ENCODE measurements at regions not wholly inside any gene's neighbourhood (a gene's known extent, or its start where the extent isn't known, plus 50 kb on each side); places are given as distances from the start of the nearest gene placed in this dataset.
"Not testable (repeated sequence)": the region's sequence is repeated elsewhere in the genome, so short reads cannot be mapped to it uniquely, and the experiment has no call there.

GRCh38 chrX:69431420-69431819 lies 72.7 kb upstream of the NALF2 start:
- no peak for DNase-seq (ENCODE audit: low spot score)

GRCh38 chrX:69430785-69431184 lies 73.3 kb upstream of the NALF2 start:
- DNase-seq (ENCODE audit: low spot score): no peak

- DNase-seq (ENCODE audit: low spot score): no peak
Observed at GRCh38 chrX:69429339-69430015, 74.6 kb upstream of the NALF2 start.

- no peak for DNase-seq (ENCODE audit: low spot score)
Observed at GRCh38 chrX:69428216-69428615, 75.9 kb upstream of the NALF2 start.

- no peak for DNase-seq (ENCODE audit: low spot score)
Observed at GRCh38 chrX:69424910-69425309, 79.2 kb upstream of the NALF2 start.

- peak; percentile 54 for DNase-seq (ENCODE audit: low spot score)
Observed at GRCh38 chrX:69424161-69424560, 80.0 kb upstream of the NALF2 start.

- DNase-seq (ENCODE audit: low spot score): not testable (repeated sequence)
Observed at GRCh38 chrX:69422208-69422607, 81.9 kb upstream of the NALF2 start.

GRCh38 chrX:69415698-69416097 lies 88.4 kb upstream of the NALF2 start:
- no peak for DNase-seq (ENCODE audit: low spot score)

GRCh38 chrX:69412661-69413060 lies 91.5 kb upstream of the NALF2 start:
- DNase-seq (ENCODE audit: low spot score): no peak

GRCh38 chrX:69398881-69399280 lies 105.2 kb upstream of the NALF2 start:
- DNase-seq (ENCODE audit: low spot score): no peak

- DNase-seq (ENCODE audit: low spot score): no peak
Observed at GRCh38 chrX:69396916-69397315, 107.2 kb upstream of the NALF2 start.

- DNase-seq (ENCODE audit: low spot score): no peak
Observed at GRCh38 chrX:69395306-69395705, 108.8 kb upstream of the NALF2 start.

- DNase-seq (ENCODE audit: low spot score): no peak
Observed at GRCh38 chrX:69389101-69389501, 115.0 kb upstream of the NALF2 start.

GRCh38 chrX:69388526-69388925 lies 115.6 kb upstream of the NALF2 start:
- DNase-seq (ENCODE audit: low spot score): no peak

GRCh38 chrX:69387567-69388487 lies 116.3 kb upstream of the NALF2 start:
- DNase-seq (ENCODE audit: low spot score): peak; percentile 55

GRCh38 chrX:69386681-69387080 lies 117.4 kb upstream of the NALF2 start:
- DNase-seq (ENCODE audit: low spot score): no peak

GRCh38 chrX:69379412-69379811 lies 124.7 kb upstream of the NALF2 start:
- no peak for DNase-seq (ENCODE audit: low spot score)

- DNase-seq (ENCODE audit: low spot score): no peak
Observed at GRCh38 chrX:69374569-69374968, 129.6 kb upstream of the NALF2 start.

- DNase-seq (ENCODE audit: low spot score): no peak
Observed at GRCh38 chrX:69372435-69372834, 131.7 kb upstream of the NALF2 start.

GRCh38 chrX:69371159-69371558 lies 133.0 kb upstream of the NALF2 start:
- no peak for DNase-seq (ENCODE audit: low spot score)

- DNase-seq (ENCODE audit: low spot score): no peak
Observed at GRCh38 chrX:69369999-69370398, 134.1 kb upstream of the NALF2 start.

GRCh38 chrX:69366183-69366582 lies 137.9 kb upstream of the NALF2 start:
- DNase-seq (ENCODE audit: low spot score): no peak

- DNase-seq (ENCODE audit: low spot score): no peak
Observed at GRCh38 chrX:69365755-69366154, 138.4 kb upstream of the NALF2 start.

All from RKO (cell line).